ENCODE measurements at regions not wholly inside any gene's neighbourhood (a gene's known extent, or its start where the extent isn't known, plus 50 kb on each side); places are given as distances from the start of the nearest gene placed in this dataset.

GRCh38 chr4:152175586-152175985, 360.3 kb downstream of the FBXW7 start:
- H3K27ac ChIP-seq: no peak overlapping the region
- TF ChIP-seq CTCF (IDR thresholded peaks at IDR 0.05) (no peak), POLR2A (IDR thresholded peaks at IDR 0.05) (no peak)
- no peaks in the 10 kb centered on the region for H3K27me3 ChIP-seq
- H3K9me3 ChIP-seq: no peaks in the 10 kb centered on the region
- intact Hi-C loops (cut with DNase I; ENCODE audit: low total_unique reads): no loop called here
- DNase-seq: no peak
- no peaks in the 10 kb centered on the region for H3K4me1 ChIP-seq
- H3K4me3 ChIP-seq: no peak overlapping the region
- H3K36me3 ChIP-seq: no peaks in the 10 kb centered on the region

- no peaks in the 10 kb centered on the region for H3K27me3 ChIP-seq
- no peaks in the 10 kb centered on the region for H3K9me3 ChIP-seq
- H3K27ac ChIP-seq: no peak overlapping the region
- no peaks in the 10 kb centered on the region for H3K36me3 ChIP-seq
- TF ChIP-seq POLR2A (IDR thresholded peaks at IDR 0.05) (no peak), CTCF (IDR thresholded peaks at IDR 0.05) (no peak)
- H3K4me3 ChIP-seq: no peak overlapping the region
- no peaks in the 10 kb centered on the region for H3K4me1 ChIP-seq
- intact Hi-C loops (cut with DNase I; ENCODE audit: low total_unique reads): no loop called here
- no peak for DNase-seq
These were observed 363.7 kb downstream of the FBXW7 start for GRCh38 chr4:152172146-152172545.

- H3K27me3 ChIP-seq: no peaks in the 10 kb centered on the region
- no peak overlapping the region for H3K27ac ChIP-seq
- H3K36me3 ChIP-seq: no peaks in the 10 kb centered on the region
- intact Hi-C loops (cut with DNase I; ENCODE audit: low total_unique reads): no loop called here
- H3K4me1 ChIP-seq: no peaks in the 10 kb centered on the region
- no peaks in the 10 kb centered on the region for H3K9me3 ChIP-seq
- TF ChIP-seq POLR2A (IDR thresholded peaks at IDR 0.05) (no peak), CTCF (IDR thresholded peaks at IDR 0.05) (no peak)
- no peak for DNase-seq
- no peak overlapping the region for H3K4me3 ChIP-seq
These were observed 364.3 kb downstream of the FBXW7 start for GRCh38 chr4:152171556-152171955.

GRCh38 chr4:152169683-152170082, 366.2 kb downstream of the FBXW7 start:
- Histone ChIP-seq H3K4me3 (no peak overlapping the region), H3K9me3 (no peaks in the 10 kb centered on the region), H3K36me3 (no peaks in the 10 kb centered on the region), H3K27me3 (no peaks in the 10 kb centered on the region), H3K4me1 (no peaks in the 10 kb centered on the region), H3K27ac (no peak overlapping the region)
- intact Hi-C loops (cut with DNase I; ENCODE audit: low total_unique reads): no loop called here
- no peak for DNase-seq
- no peak for TF ChIP-seq POLR2A (IDR thresholded peaks at IDR 0.05)
- no peak for TF ChIP-seq CTCF (IDR thresholded peaks at IDR 0.05)

- H3K27me3 ChIP-seq: no peaks in the 10 kb centered on the region
- no peaks in the 10 kb centered on the region for H3K36me3 ChIP-seq
- no peaks in the 10 kb centered on the region for H3K4me1 ChIP-seq
- no peak for DNase-seq
- intact Hi-C loops (cut with DNase I; ENCODE audit: low total_unique reads): no loop called here
- no peaks in the 10 kb centered on the region for H3K9me3 ChIP-seq
- no peak overlapping the region for H3K27ac ChIP-seq
- TF ChIP-seq POLR2A (IDR thresholded peaks at IDR 0.05) (no peak), CTCF (IDR thresholded peaks at IDR 0.05) (no peak)
- H3K4me3 ChIP-seq: no peak overlapping the region
These were observed 366.8 kb downstream of the FBXW7 start for GRCh38 chr4:152168987-152169616.
